Hematopoietic multipotent progenitor cell treated with erythropoietin and hydrocortisone succinate and interleukin-3 and kit ligand, for 8 days (in vitro differentiated cells): ENCODE measurements at regions not wholly inside any gene's neighbourhood (a gene's known extent, or its start where the extent isn't known, plus 50 kb on each side); places are given as distances from the start of the nearest gene placed in this dataset.

Experiments used
- DNase-seq: peaks from one replicate; pipeline ENCODE4 v3.0.0-alpha.2; 2015

- no peak for DNase-seq
Measured at GRCh38 chr4:184879271-184879670, 53.5 kb upstream of the ACSL1 start.

GRCh38 chr4:184882276-184882675 lies 56.5 kb upstream of the ACSL1 start:
- no peak for DNase-seq

- no peak for DNase-seq
Measured at GRCh38 chr4:184883024-184883423, 57.3 kb upstream of the ACSL1 start.

- no peak for DNase-seq
Measured at GRCh38 chr4:184884883-184885282, 59.1 kb upstream of the ACSL1 start.

GRCh38 chr4:184885602-184886001 lies 59.8 kb upstream of the ACSL1 start:
- no peak for DNase-seq

- no peak for DNase-seq
Measured at GRCh38 chr4:184887333-184887732, 61.6 kb upstream of the ACSL1 start.

GRCh38 chr4:184887947-184888346 lies 62.2 kb upstream of the ACSL1 start:
- no peak for DNase-seq

GRCh38 chr4:184889666-184890335 lies 64.0 kb upstream of the ACSL1 start:
- DNase-seq, result no peak

- no peak for DNase-seq
Measured at GRCh38 chr4:184890499-184890898, 64.7 kb upstream of the ACSL1 start.

- DNase-seq, result no peak
Measured at GRCh38 chr4:184891816-184892397, 66.1 kb upstream of the ACSL1 start.

- no peak for DNase-seq
Measured at GRCh38 chr4:184892999-184893398, 67.2 kb upstream of the ACSL1 start.

GRCh38 chr4:184893801-184894571 lies 68.2 kb upstream of the ACSL1 start:
- DNase-seq, result no peak

- DNase-seq, result no peak
Measured at GRCh38 chr4:184895012-184895695, 69.4 kb upstream of the ACSL1 start.

- no peak for DNase-seq
Measured at GRCh38 chr4:184896868-184897715, 71.3 kb upstream of the ACSL1 start.

GRCh38 chr4:184897895-184898294 lies 72.1 kb upstream of the ACSL1 start:
- DNase-seq, result no peak

GRCh38 chr4:184898793-184899192 lies 73.0 kb upstream of the ACSL1 start:
- DNase-seq, result no peak

GRCh38 chr4:184899261-184900134 lies 73.7 kb upstream of the ACSL1 start:
- DNase-seq, result peak; percentile 6

GRCh38 chr4:184900184-184900583 lies 74.4 kb upstream of the ACSL1 start:
- DNase-seq, result no peak

- no peak for DNase-seq
Measured at GRCh38 chr4:184902550-184902949, 76.8 kb upstream of the ACSL1 start.

GRCh38 chr4:184906480-184907097 lies 80.8 kb upstream of the ACSL1 start:
- DNase-seq, result no peak

- no peak for DNase-seq
Measured at GRCh38 chr4:184907216-184907615, 81.4 kb upstream of the ACSL1 start.
